HuH-7.5 (cell line): ENCODE measurements at regions not wholly inside any gene's neighbourhood (a gene's known extent, or its start where the extent isn't known, plus 50 kb on each side); places are given as distances from the start of the nearest gene placed in this dataset.

Experiments used
- DNase-seq: peaks from one replicate; pipeline ENCODE4 v3.0.0; 2011; ENCODE audit warnings: low spot score

GRCh38 chr3:27865731-27866130, 143.6 kb upstream of the EOMES start:
- no peak for DNase-seq

DNA sequence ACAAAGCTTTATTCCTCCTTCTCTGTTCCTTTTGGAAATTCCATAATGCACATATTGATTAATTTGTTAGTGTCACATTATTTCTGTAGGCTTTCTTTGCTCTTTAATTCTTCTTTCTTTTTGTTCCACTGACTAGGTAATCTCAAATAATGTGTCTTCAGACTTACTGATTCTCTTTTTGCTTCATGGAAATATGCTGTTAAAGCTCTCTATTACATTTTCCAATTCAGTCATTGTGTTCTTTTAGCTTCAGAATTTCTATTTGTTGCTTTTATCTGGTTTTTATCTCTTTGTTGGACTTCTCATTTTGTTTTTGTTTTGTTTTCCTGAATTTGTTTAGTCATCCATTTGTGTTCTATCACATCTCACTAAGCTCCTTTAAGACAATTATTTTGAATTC, 147.0 kb upstream of the EOMES start:
- no peak for DNase-seq

DNA sequence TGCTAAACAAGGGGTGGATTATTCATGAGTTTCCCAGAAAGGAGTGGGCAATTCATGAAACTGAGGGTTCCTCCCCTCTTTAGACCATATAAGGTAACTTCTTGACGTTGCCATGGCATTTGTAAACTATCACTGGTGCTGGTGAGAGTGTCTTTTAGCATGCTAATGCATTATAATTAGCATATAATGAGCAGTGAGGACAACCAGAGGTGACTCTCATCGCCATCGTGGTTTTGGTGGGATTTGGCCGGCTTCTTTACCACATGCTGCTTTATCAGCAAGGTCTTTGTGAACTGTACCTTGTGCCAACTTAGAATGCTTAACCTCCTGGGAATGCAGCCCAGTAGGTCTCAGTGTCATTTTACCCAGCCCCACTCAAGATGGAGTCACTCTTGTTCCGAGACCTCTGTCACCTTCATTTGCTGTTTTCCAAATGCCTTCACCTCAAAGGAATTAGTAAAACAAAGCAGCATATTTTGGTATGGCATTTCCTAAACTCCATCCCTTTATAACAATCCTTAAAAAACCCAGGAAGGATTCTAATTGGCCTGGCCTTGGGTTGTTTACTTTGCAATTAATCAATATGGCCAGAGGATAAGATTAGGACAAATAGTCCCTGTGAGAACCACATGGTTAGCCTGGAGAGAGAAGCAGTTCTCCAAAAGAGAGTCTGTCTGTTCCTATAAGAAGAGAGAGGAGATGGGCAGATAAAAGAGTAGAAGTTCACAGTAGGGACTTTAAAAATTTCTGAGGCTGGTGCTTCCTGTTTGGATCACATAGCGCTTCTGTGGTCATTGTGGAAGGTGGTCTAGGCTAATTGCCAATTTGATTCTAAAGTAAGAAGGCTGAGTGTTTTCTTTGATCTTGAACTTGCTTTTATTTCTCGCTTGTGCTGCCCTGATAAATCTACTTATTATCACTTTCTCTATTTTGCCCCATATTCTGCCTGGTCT, 155.2 kb upstream of the EOMES start:
- DNase-seq, result no peak

GRCh38 chr3:27878014-27878383, 155.9 kb upstream of the EOMES start:
- DNase-seq, result no peak

- DNase-seq, result no peak
Measured at GRCh38 chr3:27880969-27881892, 159.1 kb upstream of the EOMES start.

DNA sequence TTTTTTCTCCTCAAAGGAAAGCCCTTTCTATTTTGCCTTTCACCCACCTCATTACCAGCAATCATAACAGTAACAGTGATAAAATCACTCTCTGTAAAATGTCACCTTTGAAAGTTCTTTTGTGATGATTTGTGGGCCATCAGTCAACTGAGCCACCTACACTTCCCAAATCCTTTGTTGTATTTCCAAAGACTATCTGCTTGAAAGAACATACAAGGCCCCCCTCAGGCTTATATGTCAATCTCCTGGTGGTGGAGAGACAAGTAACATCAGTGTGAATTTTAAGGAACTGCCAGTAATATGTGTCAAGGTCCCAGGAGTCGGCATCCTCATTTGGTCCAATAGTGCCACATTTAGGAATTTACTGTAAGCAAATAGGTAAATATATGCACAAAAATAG, 161.1 kb upstream of the EOMES start:
- DNase-seq, result no peak

GRCh38 chr3:27885641-27886040, 163.5 kb upstream of the EOMES start:
- DNase-seq, result no peak

GRCh38 chr3:27888562-27888961, 166.4 kb upstream of the EOMES start:
- no peak for DNase-seq

GRCh38 chr3:27889745-27890144, 167.6 kb upstream of the EOMES start:
- no peak for DNase-seq

DNA sequence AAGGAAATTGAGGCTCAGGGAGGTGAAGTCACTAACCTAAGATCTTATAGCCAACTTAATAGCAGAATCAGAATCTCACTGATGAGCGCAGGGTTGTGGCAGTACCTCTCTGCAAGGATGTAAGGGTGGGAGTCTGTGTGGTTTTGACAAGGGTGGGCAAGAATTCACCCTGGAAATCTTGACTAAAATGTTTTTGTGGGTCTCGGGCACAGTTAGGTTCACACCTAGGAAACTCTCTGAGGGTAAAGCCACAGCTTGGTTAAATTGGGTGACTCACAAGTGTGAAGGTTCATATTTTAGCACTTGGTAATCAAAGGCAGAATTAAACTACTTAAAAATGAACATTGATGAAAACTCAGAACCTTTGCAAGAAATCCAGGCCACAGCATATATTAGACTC, 178.2 kb upstream of the EOMES start:
- no peak for DNase-seq

- DNase-seq, result no peak
Measured at GRCh38 chr3:27903446-27903845, 181.3 kb upstream of the EOMES start.

DNA sequence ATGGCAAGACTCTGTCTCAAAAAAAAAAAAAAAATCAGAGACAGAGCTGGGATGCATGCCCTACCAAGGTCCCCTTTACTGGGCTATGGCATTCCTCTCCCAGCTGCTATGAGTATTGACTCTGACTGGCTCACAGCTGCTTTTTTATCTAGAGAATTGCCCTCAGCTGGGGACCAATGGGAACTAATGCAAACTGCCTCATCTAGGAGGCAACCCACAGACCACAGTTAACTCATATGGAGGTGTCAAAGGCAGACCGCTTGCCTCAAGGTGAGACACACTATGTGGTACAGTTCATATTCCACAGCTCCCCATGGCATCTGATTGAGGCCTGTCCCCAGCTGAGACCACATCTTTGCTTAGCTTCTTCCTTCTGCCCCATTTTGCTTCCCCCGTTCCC, 183.5 kb upstream of the EOMES start:
- DNase-seq, result no peak

DNA sequence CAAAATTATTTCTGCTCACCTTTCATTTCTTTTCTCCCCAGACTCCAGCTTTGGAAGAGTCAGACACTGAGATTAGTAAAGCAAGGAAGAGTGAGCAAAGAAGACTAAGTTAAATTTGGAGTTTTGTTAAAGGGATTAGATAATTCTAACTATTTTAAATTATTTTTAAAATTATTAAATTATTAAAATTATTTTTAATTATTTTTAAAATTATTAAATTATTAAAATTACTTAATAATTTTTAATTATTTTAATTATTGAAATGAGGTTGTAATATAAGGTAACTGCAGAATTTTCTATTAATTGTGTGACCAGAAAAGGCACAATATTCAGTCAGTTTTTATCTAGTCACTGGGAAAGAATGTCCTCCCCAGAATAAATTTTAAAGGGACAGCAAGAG, 185.0 kb upstream of the EOMES start:
- DNase-seq, result no peak

GRCh38 chr3:27907929-27908328, 185.8 kb upstream of the EOMES start:
- no peak for DNase-seq

DNA sequence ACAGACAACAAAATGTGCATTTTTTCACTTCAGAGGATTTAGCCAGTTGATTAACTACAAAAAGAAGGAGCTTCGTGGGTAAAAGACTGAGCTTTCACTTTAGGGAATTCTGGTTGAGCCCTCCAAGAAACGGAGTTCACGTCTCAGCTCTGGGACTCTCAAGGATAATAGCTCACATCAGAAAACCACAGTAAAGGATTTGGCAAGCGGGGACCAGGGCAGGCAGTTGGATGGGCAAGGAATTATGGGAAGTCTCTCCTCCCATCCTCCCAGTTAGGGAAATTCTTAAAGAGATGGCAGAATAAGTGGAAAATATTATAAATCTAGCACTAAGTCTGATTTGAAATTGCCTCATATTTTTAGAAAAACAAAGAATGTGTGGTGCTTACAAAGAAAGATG, 188.3 kb upstream of the EOMES start:
- no peak for DNase-seq

- DNase-seq, result no peak
Measured at GRCh38 chr3:27914199-27914598, 192.1 kb upstream of the EOMES start.

DNA sequence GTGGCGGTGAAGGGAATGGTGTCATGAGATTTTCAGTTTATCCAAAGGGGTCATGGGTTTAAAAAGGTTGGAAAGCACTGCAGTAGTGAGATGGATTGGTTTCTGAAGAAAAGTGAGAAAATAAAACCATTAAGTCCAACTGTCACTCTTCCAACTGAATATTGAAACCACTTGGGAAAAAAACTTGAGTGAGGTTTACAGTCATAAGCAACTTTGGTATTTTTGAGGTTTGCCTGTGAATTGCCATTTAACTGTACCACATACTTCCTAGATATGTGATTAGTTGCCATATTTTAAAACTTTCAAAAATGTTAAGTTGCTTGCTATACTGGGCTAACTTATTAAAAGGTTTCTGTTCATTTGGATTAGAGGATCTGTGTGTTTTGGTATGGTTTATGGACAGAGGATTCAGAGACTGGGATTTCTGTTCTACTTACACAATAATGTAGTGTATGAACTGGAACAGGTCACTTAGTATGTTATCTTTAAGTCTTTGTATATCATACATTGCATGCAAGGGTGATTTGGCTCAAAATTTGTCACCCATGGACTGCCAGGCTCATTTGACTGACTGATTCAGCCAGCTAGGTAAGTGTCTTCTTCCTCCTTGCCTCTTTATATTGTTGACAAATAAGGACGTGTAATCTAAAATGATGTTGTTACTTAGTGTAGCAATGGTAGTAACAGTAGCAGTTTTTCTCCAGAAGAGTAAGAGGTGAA, 201.4 kb upstream of the EOMES start:
- DNase-seq, result no peak

DNA sequence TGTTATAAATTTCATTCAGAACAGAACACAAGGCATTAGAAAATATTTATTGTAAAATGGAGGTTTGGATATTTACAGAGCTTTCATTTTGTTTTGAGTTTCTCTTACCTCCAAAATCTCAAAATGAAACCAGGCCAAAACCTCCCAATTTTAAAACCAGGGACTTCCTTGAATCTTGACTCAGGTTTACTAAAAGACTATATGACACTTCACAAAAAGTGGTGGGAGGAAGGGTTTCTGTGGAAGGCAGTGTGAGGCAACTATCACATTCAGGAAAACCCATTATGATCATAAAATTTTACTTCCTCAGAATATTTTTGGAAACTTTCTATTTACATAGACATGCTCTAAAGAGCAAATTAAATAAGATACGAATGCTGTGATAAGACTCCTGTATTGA, 205.8 kb upstream of the EOMES start:
- no peak for DNase-seq

DNA sequence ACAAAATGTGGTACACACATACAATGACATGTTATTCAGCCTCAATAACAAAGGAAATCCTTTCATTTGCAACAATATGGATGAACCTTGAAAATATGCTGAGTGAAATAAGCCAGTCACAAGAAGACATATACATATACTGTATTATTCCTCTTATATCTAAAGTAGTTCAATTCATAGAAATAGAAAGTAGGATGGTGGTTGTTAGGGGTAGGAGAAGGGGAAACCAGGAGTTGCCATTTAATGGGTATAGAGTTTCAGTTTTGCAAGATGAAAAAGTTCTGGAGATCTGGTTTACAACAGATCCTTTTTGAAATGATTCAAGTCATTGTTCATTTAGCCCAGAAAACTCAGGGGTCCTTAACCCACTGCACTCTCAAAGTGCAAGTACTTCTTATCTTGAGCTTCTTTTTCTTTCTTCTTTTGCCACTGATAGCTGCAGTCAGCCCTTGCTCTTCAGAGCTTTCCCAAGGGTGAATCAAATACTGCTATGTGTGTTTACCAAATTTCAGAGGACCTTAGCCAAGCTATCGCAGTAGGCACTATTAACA, 208.0 kb upstream of the EOMES start:
- DNase-seq, result no peak

DNA sequence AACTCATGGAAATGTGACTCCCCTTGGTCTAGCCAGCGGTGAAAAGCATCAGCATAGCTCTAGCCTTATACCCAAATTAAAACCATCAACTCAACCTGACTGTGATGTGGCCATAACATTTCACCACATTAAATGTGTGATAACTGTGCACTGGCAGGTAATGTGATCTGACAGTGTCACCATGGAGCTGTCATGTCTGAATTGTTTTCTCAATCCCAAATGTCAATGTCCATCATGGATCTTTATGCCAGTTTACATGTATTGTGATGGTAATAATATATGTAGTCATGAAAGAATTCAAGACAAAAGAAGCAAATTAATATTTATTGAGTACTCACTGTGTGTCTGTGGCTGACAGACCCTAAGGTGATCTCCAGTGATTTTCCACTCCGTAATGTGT, 213.4 kb upstream of the EOMES start:
- DNase-seq, result no peak

- no peak for DNase-seq
Measured at GRCh38 chr3:27939521-27939920, 217.4 kb upstream of the EOMES start.

GRCh38 chr3:27939940-27940339, 217.8 kb upstream of the EOMES start:
- DNase-seq, result no peak
